NB4 (cell line): ENCODE measurements at regions not wholly inside any gene's neighbourhood (a gene's known extent, or its start where the extent isn't known, plus 50 kb on each side); places are given as distances from the start of the nearest gene placed in this dataset.

Experiments used
- MYC ChIP-seq: IDR thresholded peaks from 2 replicates; pipeline ENCODE4 v1.6.1; 2011; ENCODE audit warnings: low read depth, low read length
- POLR2A ChIP-seq: IDR thresholded peaks from 2 replicates; pipeline ENCODE4 v1.6.1; 2011; ENCODE audit warnings: mild to moderate bottlenecking; ENCODE audit not compliant: insufficient read length; ENCODE audit errors: extremely low read depth
- TF ChIP-seq, protein P1 (sequence below): IDR thresholded peaks from one replicate; pipeline ENCODE4 v1.5.1; 2012; ENCODE audit warnings: low read depth, low read length
- TF ChIP-seq, protein P2 (sequence below): IDR thresholded peaks from 2 replicates; pipeline ENCODE4 v1.6.1; 2011; ENCODE audit warnings: low read depth, low read length

DNA sequence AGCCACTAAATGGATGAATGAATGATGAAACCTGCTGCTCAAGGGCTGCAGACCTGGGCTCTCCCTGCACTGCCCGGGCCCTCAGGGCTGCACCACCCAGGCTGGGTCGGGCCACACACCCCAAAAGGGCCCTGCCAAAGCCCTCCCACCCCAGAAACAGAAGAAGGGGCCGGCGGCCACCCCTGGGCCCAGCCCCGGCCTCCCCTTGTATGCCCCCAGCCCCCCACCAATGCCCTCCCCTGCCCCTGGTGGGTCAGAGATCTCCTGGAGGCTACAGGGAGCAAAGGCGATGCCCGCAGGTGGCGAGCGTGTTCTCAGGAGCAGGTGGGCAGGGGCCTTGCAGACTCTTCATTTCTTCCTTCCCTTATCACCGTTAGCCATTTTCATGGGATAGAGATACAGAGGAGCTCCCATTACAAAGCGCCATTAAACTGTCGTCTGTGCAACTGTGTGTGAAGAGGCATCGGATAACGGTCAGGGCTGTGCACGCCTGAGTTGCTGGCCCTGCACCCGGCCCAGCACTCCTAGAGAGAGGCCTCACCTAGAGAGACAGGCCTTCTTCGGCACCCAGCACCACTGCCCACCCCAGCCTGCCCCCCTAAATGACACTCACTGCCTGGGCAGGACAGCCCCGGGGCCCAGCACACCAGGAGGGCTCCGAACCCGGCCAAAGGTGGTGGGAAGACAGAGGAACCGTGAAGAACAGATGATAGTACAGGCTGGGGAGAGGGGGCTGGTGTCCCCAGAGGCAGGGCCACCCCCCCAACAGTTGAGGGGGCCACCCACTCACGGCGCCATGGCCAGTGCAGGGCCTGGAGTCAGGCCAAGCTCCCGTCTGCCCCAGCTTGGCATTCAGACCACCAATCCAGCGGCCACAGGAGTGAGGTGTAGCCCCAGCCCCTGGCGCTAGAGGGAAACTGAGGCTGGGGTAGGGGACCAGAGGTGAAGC lies 133.7 kb downstream of the FAM53A start:
- TF ChIP-seq, protein P1, sequence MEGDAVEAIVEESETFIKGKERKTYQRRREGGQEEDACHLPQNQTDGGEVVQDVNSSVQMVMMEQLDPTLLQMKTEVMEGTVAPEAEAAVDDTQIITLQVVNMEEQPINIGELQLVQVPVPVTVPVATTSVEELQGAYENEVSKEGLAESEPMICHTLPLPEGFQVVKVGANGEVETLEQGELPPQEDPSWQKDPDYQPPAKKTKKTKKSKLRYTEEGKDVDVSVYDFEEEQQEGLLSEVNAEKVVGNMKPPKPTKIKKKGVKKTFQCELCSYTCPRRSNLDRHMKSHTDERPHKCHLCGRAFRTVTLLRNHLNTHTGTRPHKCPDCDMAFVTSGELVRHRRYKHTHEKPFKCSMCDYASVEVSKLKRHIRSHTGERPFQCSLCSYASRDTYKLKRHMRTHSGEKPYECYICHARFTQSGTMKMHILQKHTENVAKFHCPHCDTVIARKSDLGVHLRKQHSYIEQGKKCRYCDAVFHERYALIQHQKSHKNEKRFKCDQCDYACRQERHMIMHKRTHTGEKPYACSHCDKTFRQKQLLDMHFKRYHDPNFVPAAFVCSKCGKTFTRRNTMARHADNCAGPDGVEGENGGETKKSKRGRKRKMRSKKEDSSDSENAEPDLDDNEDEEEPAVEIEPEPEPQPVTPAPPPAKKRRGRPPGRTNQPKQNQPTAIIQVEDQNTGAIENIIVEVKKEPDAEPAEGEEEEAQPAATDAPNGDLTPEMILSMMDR = no peak
- TF ChIP-seq POLR2A (no peak), MYC (no peak)
- TF ChIP-seq, protein P2, sequence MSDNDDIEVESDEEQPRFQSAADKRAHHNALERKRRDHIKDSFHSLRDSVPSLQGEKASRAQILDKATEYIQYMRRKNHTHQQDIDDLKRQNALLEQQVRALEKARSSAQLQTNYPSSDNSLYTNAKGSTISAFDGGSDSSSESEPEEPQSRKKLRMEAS = no peak
